ENCODE measurements at regions not wholly inside any gene's neighbourhood (a gene's known extent, or its start where the extent isn't known, plus 50 kb on each side); places are given as distances from the start of the nearest gene placed in this dataset.

DNA sequence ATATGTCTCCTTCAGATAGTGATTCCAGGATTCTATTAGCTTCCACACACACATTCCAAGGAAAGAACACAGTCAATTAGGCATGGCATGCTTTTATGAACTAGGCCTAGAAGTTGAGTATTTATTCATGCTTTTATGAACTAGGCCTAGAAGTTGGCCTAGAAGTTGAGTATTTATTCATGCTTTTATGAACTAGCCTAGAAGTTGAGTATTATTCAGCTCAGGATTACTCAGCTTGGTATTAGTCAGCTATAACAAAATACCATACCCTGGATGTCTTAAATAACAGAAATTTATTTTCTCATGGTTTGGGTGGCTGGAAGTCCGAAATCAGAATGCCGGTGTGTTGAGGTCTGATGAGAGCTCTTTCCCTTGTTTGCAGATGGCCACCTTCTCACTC lies 442.7 kb upstream of the FLRT2 start:
- no peak overlapping the region for H3K4me3 Mint-ChIP-seq
- H3K4me1 Mint-ChIP-seq: no peaks in the 10 kb centered on the region
- H3K27me3 Mint-ChIP-seq (ENCODE audit: low read depth): no peaks in the 10 kb centered on the region
- H3K36me3 Mint-ChIP-seq (ENCODE audit: low read depth): no peaks in the 10 kb centered on the region
- DNase-seq (ENCODE audit: low read depth, low spot score): no peak
- no peak overlapping the region for H3K27ac Mint-ChIP-seq (ENCODE audit: unreplicated experiment)
- TF ChIP-seq, protein P1, sequence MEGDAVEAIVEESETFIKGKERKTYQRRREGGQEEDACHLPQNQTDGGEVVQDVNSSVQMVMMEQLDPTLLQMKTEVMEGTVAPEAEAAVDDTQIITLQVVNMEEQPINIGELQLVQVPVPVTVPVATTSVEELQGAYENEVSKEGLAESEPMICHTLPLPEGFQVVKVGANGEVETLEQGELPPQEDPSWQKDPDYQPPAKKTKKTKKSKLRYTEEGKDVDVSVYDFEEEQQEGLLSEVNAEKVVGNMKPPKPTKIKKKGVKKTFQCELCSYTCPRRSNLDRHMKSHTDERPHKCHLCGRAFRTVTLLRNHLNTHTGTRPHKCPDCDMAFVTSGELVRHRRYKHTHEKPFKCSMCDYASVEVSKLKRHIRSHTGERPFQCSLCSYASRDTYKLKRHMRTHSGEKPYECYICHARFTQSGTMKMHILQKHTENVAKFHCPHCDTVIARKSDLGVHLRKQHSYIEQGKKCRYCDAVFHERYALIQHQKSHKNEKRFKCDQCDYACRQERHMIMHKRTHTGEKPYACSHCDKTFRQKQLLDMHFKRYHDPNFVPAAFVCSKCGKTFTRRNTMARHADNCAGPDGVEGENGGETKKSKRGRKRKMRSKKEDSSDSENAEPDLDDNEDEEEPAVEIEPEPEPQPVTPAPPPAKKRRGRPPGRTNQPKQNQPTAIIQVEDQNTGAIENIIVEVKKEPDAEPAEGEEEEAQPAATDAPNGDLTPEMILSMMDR (conservative IDR thresholded peaks at IDR 0.05): no peak
- no peaks in the 10 kb centered on the region for H3K9me3 Mint-ChIP-seq

- H3K4me3 Mint-ChIP-seq: no peak overlapping the region
- no peaks in the 10 kb centered on the region for H3K36me3 Mint-ChIP-seq (ENCODE audit: low read depth)
- H3K27me3 Mint-ChIP-seq (ENCODE audit: low read depth): no peaks in the 10 kb centered on the region
- no peak overlapping the region for H3K27ac Mint-ChIP-seq (ENCODE audit: unreplicated experiment)
- no peak for DNase-seq (ENCODE audit: low read depth, low spot score)
- H3K9me3 Mint-ChIP-seq: no peaks in the 10 kb centered on the region
- no peaks in the 10 kb centered on the region for H3K4me1 Mint-ChIP-seq
- TF ChIP-seq, protein P1 (conservative IDR thresholded peaks at IDR 0.05): no peak
These were observed 441.8 kb upstream of the FLRT2 start for GRCh38 chr14:85088192-85088591.

DNA sequence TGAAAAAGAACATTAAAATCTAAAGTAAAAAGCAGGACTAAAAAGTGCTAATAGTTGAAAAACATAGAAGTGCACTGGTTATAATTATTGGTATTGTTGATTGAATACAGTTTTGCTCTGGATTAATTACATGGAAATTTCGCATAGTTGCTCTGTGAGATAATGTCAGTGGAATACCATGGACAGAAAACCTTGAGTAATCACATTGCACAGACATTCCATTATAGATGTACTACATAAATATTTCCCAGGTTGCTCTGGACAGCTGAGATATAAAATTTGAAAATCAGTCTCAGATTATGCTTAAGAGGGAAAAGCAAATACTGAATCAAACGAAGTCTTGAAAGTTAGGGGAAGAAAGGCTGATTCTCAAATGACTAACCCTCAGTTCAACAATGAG lies 439.3 kb upstream of the FLRT2 start:
- Mint-ChIP-seq H3K27ac (ENCODE audit: unreplicated experiment) (no peak overlapping the region), H3K36me3 (ENCODE audit: low read depth) (no peaks in the 10 kb centered on the region), H3K4me3 (no peak overlapping the region), H3K4me1 (no peaks in the 10 kb centered on the region), H3K27me3 (ENCODE audit: low read depth) (no peaks in the 10 kb centered on the region), H3K9me3 (no peaks in the 10 kb centered on the region)
- no peak for DNase-seq (ENCODE audit: low read depth, low spot score)
- TF ChIP-seq, protein P1 (conservative IDR thresholded peaks at IDR 0.05): no peak

DNA sequence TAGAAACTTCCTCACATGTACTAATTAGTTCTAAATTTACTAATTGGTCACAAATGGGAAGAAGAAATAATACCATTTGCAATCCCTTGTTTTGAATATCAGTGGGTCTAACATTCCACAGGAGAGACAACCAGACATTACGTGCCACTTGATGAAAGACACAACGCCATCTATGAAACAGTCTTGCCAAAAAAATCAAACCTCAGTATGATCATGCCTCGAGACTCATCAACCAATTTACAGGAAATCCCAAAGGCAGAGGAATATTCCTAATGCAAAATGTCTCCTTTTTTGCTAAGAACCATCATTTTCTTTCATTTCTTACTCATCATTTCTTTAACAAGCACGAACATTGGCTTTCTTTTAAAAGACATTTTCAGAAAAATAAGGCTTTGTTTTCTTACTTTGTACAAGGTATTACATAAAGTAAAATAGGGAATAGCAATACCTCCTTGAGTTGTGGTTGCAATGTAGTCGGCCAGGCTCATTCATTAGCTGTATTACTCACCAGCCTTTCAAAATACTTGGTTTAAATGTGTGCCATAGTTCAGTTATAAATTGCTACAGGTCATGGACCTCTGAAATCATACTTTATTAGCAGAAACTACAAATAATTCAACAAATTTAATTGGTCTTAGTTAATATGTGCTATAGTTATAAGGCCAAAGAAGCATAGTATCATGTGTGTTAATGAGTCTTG lies 436.2 kb upstream of the FLRT2 start:
- Mint-ChIP-seq H3K4me3 (no peak overlapping the region), H3K27me3 (ENCODE audit: low read depth) (no peaks in the 10 kb centered on the region), H3K9me3 (no peaks in the 10 kb centered on the region), H3K4me1 (no peaks in the 10 kb centered on the region), H3K36me3 (ENCODE audit: low read depth) (no peaks in the 10 kb centered on the region), H3K27ac (ENCODE audit: unreplicated experiment) (no peak overlapping the region)
- TF ChIP-seq, protein P1 (conservative IDR thresholded peaks at IDR 0.05): no peak
- DNase-seq (ENCODE audit: low read depth, low spot score): no peak

DNA sequence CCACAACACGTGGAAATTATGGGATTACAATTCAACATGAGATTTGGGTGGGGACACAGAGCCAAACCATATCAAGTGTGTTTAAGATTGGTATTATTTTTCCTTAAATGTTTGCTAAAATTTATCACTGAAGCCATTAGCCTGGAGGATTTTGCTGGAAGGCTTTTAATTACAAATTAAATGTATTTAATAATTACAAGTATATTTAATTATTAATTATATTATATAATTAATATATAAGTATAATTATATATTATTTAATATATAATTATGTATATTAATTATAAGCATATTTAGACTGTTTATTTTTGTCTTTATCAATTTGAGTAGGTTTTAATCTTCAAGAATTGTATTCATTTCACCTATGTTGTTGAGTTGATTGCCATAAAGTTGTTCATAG lies 427.4 kb upstream of the FLRT2 start:
- no peak overlapping the region for H3K27ac Mint-ChIP-seq (ENCODE audit: unreplicated experiment)
- no peaks in the 10 kb centered on the region for H3K4me1 Mint-ChIP-seq
- no peak overlapping the region for H3K4me3 Mint-ChIP-seq
- H3K9me3 Mint-ChIP-seq: peaks cover 5% of the 10 kb centered on the region
- H3K27me3 Mint-ChIP-seq (ENCODE audit: low read depth): no peaks in the 10 kb centered on the region
- no peaks in the 10 kb centered on the region for H3K36me3 Mint-ChIP-seq (ENCODE audit: low read depth)
- TF ChIP-seq, protein P1 (conservative IDR thresholded peaks at IDR 0.05): no peak
- DNase-seq (ENCODE audit: low read depth, low spot score): no peak
